OCI-LY7 (cell line): ENCODE measurements at regions not wholly inside any gene's neighbourhood (a gene's known extent, or its start where the extent isn't known, plus 50 kb on each side); places are given as distances from the start of the nearest gene placed in this dataset.
"Not testable (repeated sequence)": the region's sequence is repeated elsewhere in the genome, so short reads cannot be mapped to it uniquely, and the experiment has no call there.

Source experiments
- BruUV-seq: library from RNA; stranded (reverse); fragments of 400-500 nt; replicated peaks from 2 replicates; lab custom pipeline; 2021; lab: Mats Ljungman, UMichigan
- CTCF ChIA-PET: fragments of 300-600 bp; sonication (Branson Sonifier 250); formaldehyde crosslinking; loops from one replicate; lab custom pipeline; 2022; ENCODE audit warnings: antibody characterized with exemption; ENCODE audit not compliant: unreplicated experiment; lab: Charles Lee
- POLR2A ChIA-PET: fragments of 300-600 bp; sonication (Branson Sonifier 250); formaldehyde crosslinking; loops from one replicate; lab custom pipeline; 2022; ENCODE audit warnings: antibody characterized with exemption; lab: Charles Lee
- DNase-seq: peaks from one replicate; pipeline ENCODE4 v3.0.0-alpha.2; 2015; ENCODE audit warnings: low spot score
- H2AFZ ChIP-seq: fragments of 200-600 bp; sonication (generic), shearing (Covaris generic); 2 replicates; pipeline ENCODE4 v1.6.1; 2014; ENCODE audit warnings: mild to moderate bottlenecking, antibody characterized with exemption, low read length, moderate library complexity
- H3K27ac ChIP-seq: fragments of 200-600 bp; sonication (generic); 2 replicates; pipeline ENCODE4 v1.5.1; 2014; ENCODE audit warnings: mixed run types, low read depth, mild to moderate bottlenecking, moderate library complexity, low read length, inconsistent platforms; ENCODE audit not compliant: poor library complexity, severe bottlenecking
- H3K36me3 ChIP-seq: fragments of 200-600 bp; sonication (generic); 2 replicates; pipeline ENCODE4 v1.6.1; 2014; ENCODE audit warnings: mild to moderate bottlenecking, antibody characterized with exemption, low read length, moderate library complexity, mixed read lengths; ENCODE audit not compliant: insufficient read depth
- H3K4me1 ChIP-seq: fragments of 200-600 bp; sonication (generic); 2 replicates; pipeline ENCODE4 v1.5.1; 2014; ENCODE audit warnings: mild to moderate bottlenecking, low read length; ENCODE audit not compliant: insufficient read depth, poor library complexity, severe bottlenecking
- H3K4me2 ChIP-seq: fragments of 200-600 bp; sonication (generic); 2 replicates; pipeline ENCODE4 v1.6.1; 2014; ENCODE audit warnings: mild to moderate bottlenecking, low read length
- H3K4me3 ChIP-seq: fragments of 200-600 bp; sonication (generic); 2 replicates; pipeline ENCODE4 v1.5.1; 2014; ENCODE audit warnings: mild to moderate bottlenecking, low read depth, low read length; ENCODE audit not compliant: poor library complexity, severe bottlenecking
- H3K79me2 ChIP-seq: fragments of 200-600 bp; sonication (generic); 2 replicates; pipeline ENCODE4 v1.6.1; 2016; ENCODE audit warnings: low read depth, mild to moderate bottlenecking, low read length, moderate library complexity, mixed read lengths; ENCODE audit not compliant: insufficient read depth
- H3K9me2 ChIP-seq: fragments of 200-600 bp; sonication (generic); 2 replicates; pipeline ENCODE4 v1.6.1; 2016; ENCODE audit warnings: mild to moderate bottlenecking, low read length, mixed read lengths; ENCODE audit not compliant: insufficient read depth
- H3K9me3 ChIP-seq: fragments of 200-600 bp; sonication (generic); 2 replicates; pipeline ENCODE4 v1.6.1; 2014; ENCODE audit warnings: mild to moderate bottlenecking, mixed run types, low read length, mixed read lengths
- H4K20me1 ChIP-seq: fragments of 200-600 bp; sonication (generic); 2 replicates; pipeline ENCODE4 v1.6.1; 2014; ENCODE audit warnings: mild to moderate bottlenecking, antibody characterized with exemption, low read length, moderate library complexity, mixed read lengths; ENCODE audit not compliant: insufficient read depth
- CTCF ChIP-seq: fragments of 200-600 bp; sonication (generic); conservative IDR thresholded peaks from 2 replicates; pipeline ENCODE4 v1.5.1; 2014; ENCODE audit warnings: mild to moderate bottlenecking, antibody characterized with exemption, low read length, moderate library complexity, mixed read lengths
- EZH2phosphoT487 ChIP-seq: fragments of 200-600 bp; sonication (generic); IDR thresholded peaks from 2 replicates; pipeline ENCODE4 v1.6.1; 2018; ENCODE audit warnings: low read depth, borderline replicate concordance, mild to moderate bottlenecking, mixed run types, antibody characterized with exemption, low read length, moderate library complexity, mixed read lengths
- intact Hi-C: fragments of 100-400 bp; cut with micrococcal nuclease; formaldehyde crosslinking; loops from one replicate; pipeline ENCODE4 v1.10.0; 2022; ENCODE audit not compliant: unreplicated experiment

GRCh38 chr10:44752451-44753441 lies 158.4 kb upstream of the TMEM72 start:
- ChIA-PET CTCF (no interaction called here), POLR2A (no interaction called here)
- BruUV-seq: no TSS peak

GRCh38 chr10:44754355-44754754 lies 156.8 kb upstream of the TMEM72 start:
- DNase-seq, H3K9me3 ChIP-seq, H3K36me3 ChIP-seq, intact Hi-C loops, H3K79me2 ChIP-seq, H4K20me1 ChIP-seq, H3K27ac ChIP-seq, H3K4me3 ChIP-seq, POLR2A ChIA-PET, CTCF ChIA-PET, H3K4me2 ChIP-seq, BruUV-seq, H3K9me2 ChIP-seq, H2AFZ ChIP-seq, H3K4me1 ChIP-seq: not testable (repeated sequence)

More at GRCh38 chr10:44752451-44753441, 158.4 kb upstream of the TMEM72 start:
- Histone ChIP-seq H4K20me1 (no peaks in the 10 kb centered on the region), H3K36me3 (no peaks in the 10 kb centered on the region), H3K27ac (no peak overlapping the region), H3K4me1 (no peaks in the 10 kb centered on the region), H3K4me2 (no peak overlapping the region), H3K4me3 (no peak overlapping the region), H3K9me3 (no peaks in the 10 kb centered on the region), H2AFZ (no peak overlapping the region), H3K79me2 (no peaks in the 10 kb centered on the region), H3K9me2 (no peaks in the 10 kb centered on the region)
- intact Hi-C loops: no loop called here
- DNase-seq: no peak
- TF ChIP-seq CTCF (no peak), EZH2phosphoT487 (no peak)

GRCh38 chr10:44755481-44755880 lies 155.7 kb upstream of the TMEM72 start:
- H3K27ac ChIP-seq: no peak overlapping the region
- H3K4me1 ChIP-seq: no peaks in the 10 kb centered on the region
- no peak overlapping the region for H3K4me2 ChIP-seq
- H4K20me1 ChIP-seq: no peaks in the 10 kb centered on the region
- ChIA-PET POLR2A (no interaction called here), CTCF (no interaction called here)
- DNase-seq: no peak
- H3K9me2 ChIP-seq: no peaks in the 10 kb centered on the region
- no peaks in the 10 kb centered on the region for H3K79me2 ChIP-seq
- no peak overlapping the region for H3K4me3 ChIP-seq
- no TSS peak for BruUV-seq
- intact Hi-C loops: no loop called here
- no peaks in the 10 kb centered on the region for H3K36me3 ChIP-seq
- no peaks in the 10 kb centered on the region for H3K9me3 ChIP-seq
- TF ChIP-seq CTCF: no peak
- no peak for TF ChIP-seq EZH2phosphoT487
- no peak overlapping the region for H2AFZ ChIP-seq
